ENCODE measurements at regions not wholly inside any gene's neighbourhood (a gene's known extent, or its start where the extent isn't known, plus 50 kb on each side); places are given as distances from the start of the nearest gene placed in this dataset.

DNA sequence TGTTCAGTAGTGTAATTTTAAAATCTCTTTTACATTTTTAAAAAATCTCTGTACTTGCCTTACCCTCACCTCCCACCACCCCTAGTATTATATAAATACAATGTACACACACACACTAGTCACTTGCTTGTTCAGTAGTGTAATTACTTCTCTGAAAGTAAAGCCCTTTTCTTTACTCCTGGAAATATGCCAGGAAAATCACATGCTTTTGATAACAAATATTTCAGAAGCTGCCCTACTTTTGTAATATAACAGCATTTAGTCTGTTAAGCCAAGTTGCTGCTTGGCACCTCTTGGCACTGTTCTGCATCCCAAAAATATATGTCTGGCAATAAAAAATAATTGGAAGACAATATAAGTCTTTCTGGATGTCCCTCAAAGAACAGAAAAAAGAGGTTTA lies 172.8 kb upstream of the APOOL start:
- Histone ChIP-seq H3K56ac (replicated peaks; ENCODE audit: insufficient read length, low read depth, low read length) (no peak overlapping the region), H3K14ac (ENCODE audit: insufficient read length) (no peak overlapping the region), H2BK20ac (ENCODE audit: low read length) (no peak overlapping the region), H3K79me2 (ENCODE audit: control insufficient read depth in 1 of 2, insufficient read depth in 2 of 2, low read length in 2 of 2) (no peaks in the 10 kb centered on the region), H2BK120ac (replicated peaks; ENCODE audit: low read depth, low read length) (no peak overlapping the region), H3K79me1 (ENCODE audit: low read depth, low read length) (no peaks in the 10 kb centered on the region), H4K91ac (replicated peaks; ENCODE audit: insufficient read length, low read length) (no peak overlapping the region), H2AFZ (ENCODE audit: low read length) (no peak overlapping the region), H2AK5ac (ENCODE audit: low read depth, low read length) (no peak overlapping the region), H3K23ac (ENCODE audit: insufficient read length) (no peak overlapping the region), H3K27ac (ENCODE audit: low read depth, low read length) (no peak overlapping the region), H3K27me3 (replicated peaks in 1 of 4; ENCODE audit: control insufficient read depth in 3 of 4, extremely low read depth in 1 of 4, insufficient read depth in 3 of 4, low read length in 3 of 4) (no peaks in the 10 kb centered on the region), H4K5ac (ENCODE audit: insufficient read length, low read depth, low read length) (no peak overlapping the region), H3K4me2 (ENCODE audit: insufficient read depth in 1 of 2, low read depth in 2 of 2, low read length in 2 of 2) (no peak overlapping the region), H3K4me1 (replicated peaks in 1 of 4; ENCODE audit: control insufficient read depth in 3 of 4, insufficient read depth in 4 of 4, low read length in 3 of 4) (no peaks in the 10 kb centered on the region), H3K18ac (ENCODE audit: extremely low read depth, low read length) (no peak overlapping the region), H2BK5ac (ENCODE audit: low read depth, low read length) (no peak overlapping the region), H2BK15ac (ENCODE audit: low read length) (no peak overlapping the region), H3K4me3 (ENCODE audit: extremely low read depth in 1 of 4, insufficient read depth in 2 of 4, low read depth in 3 of 4, low read length in 4 of 4) (no peak overlapping the region), H2BK12ac (ENCODE audit: low read depth, low read length) (no peak overlapping the region), H3K4ac (replicated peaks; ENCODE audit: insufficient read length, low read depth, low read length) (no peak overlapping the region), H3K36me3 (ENCODE audit: control insufficient read depth in 2 of 4, insufficient read depth in 4 of 4, low read length in 3 of 4) (no peaks in the 10 kb centered on the region), H3K9ac (replicated peaks in 1 of 4; ENCODE audit: extremely low read depth in 1 of 4, low read depth in 3 of 4, low read length in 3 of 4) (no peak overlapping the region), H3K23me2 (ENCODE audit: low read depth, low read length) (no peaks in the 10 kb centered on the region), H3K9me3 (ENCODE audit: insufficient read depth in 2 of 2, low read depth in 1 of 2, low read length in 1 of 2) (no peaks in the 10 kb centered on the region), H4K8ac (ENCODE audit: extremely low read depth, insufficient read depth, low read length) (no peak overlapping the region), H4K20me1 (replicated peaks in 1 of 2; ENCODE audit: control insufficient read depth in 1 of 2, insufficient read depth in 2 of 2, low read length in 2 of 2) (no peaks in the 10 kb centered on the region)
- no peak for FAIRE-seq
- no peak for DNase-seq (ENCODE audit: low read depth in 1 of 2, low spot score in 2 of 2)
- TF ChIP-seq KDM5A (IDR thresholded peaks at IDR 0.05; ENCODE audit: low read length) (no peak), SIX5 (IDR thresholded peaks at IDR 0.05; ENCODE audit: low read depth, low read length) (no peak), TAF1 (IDR thresholded peaks at IDR 0.05; ENCODE audit: low read depth, low read length) (no peak), POU5F1 (IDR thresholded peaks at IDR 0.05; ENCODE audit: low read depth, low read length) (no peak), KDM4A (IDR thresholded peaks at IDR 0.05; ENCODE audit: low read depth, low read length, severe bottlenecking) (no peak), RXRA (IDR thresholded peaks at IDR 0.05; ENCODE audit: insufficient read depth, low read depth, low read length) (no peak), SP2 (IDR thresholded peaks at IDR 0.05; ENCODE audit: low read length) (no peak), POLR2A (IDR thresholded peaks at IDR 0.05; ENCODE audit: control extremely low read depth in 1 of 2, low read depth in 2 of 2, low read length in 2 of 2) (no peak), BCL11A (IDR thresholded peaks at IDR 0.05; ENCODE audit: low read depth in 2 of 2, low read length in 2 of 2) (no peak), JUND (IDR thresholded peaks at IDR 0.05; ENCODE audit: low read length) (no peak), SIN3A (conservative IDR thresholded peaks at IDR 0.05 in 1 of 2, IDR thresholded peaks at IDR 0.05 in 1 of 2; ENCODE audit: low read depth in 1 of 2, low read length in 2 of 2) (no peak), CTBP2 (IDR thresholded peaks at IDR 0.05; ENCODE audit: borderline replicate concordance, insufficient read depth, insufficient read length, low read length) (no peak), BACH1 (IDR thresholded peaks at IDR 0.05; ENCODE audit: low read length) (no peak), GABPA (IDR thresholded peaks at IDR 0.05; ENCODE audit: borderline replicate concordance, insufficient read depth, low read length) (no peak), EZH2 (IDR thresholded peaks at IDR 0.05; ENCODE audit: low read depth, low read length, severe bottlenecking) (no peak), POLR2AphosphoS5 (IDR thresholded peaks at IDR 0.05; ENCODE audit: low read depth, low read length) (no peak)
- CTCF ChIA-PET (ENCODE audit: partially characterized antibody) = no interaction called here
- POLR2A ChIA-PET (ENCODE audit: partially characterized antibody) = no interaction called here

All from H1 (cell line).